Neural cell (in vitro differentiated cells): ENCODE measurements at regions not wholly inside any gene's neighbourhood (a gene's known extent, or its start where the extent isn't known, plus 50 kb on each side); places are given as distances from the start of the nearest gene placed in this dataset.
"Not testable (repeated sequence)": the region's sequence is repeated elsewhere in the genome, so short reads cannot be mapped to it uniquely, and the experiment has no call there.

Experiments used
- H2AFZ ChIP-seq: fragments of 200-600, 300-800 bp; sonication (generic), shearing (Covaris generic); 2 replicates; pipeline ENCODE4 v1.6.0; 2014; ENCODE audit warnings: low read depth, mild to moderate bottlenecking, antibody characterized with exemption, low read length, moderate library complexity
- H3F3A ChIP-seq: fragments of 200-600 bp; shearing (Covaris generic); 2 replicates; pipeline ENCODE4 v1.6.1; 2016; ENCODE audit warnings: mild to moderate bottlenecking, moderate library complexity, mixed read lengths, antibody characterized with exemption, low read length; ENCODE audit not compliant: insufficient read depth, poor library complexity, severe bottlenecking
- H3K27ac ChIP-seq: fragments of 200-600, 300-800 bp; sonication (generic), shearing (Covaris generic); 2 replicates; pipeline ENCODE4 v1.5.1; 2014; ENCODE audit warnings: mild to moderate bottlenecking, low read length, moderate library complexity
- H3K27me3 ChIP-seq: fragments of 300-800, 200-600 bp; sonication (generic), shearing (Covaris generic); 2 replicates; pipeline ENCODE4 v1.6.0; 2014; ENCODE audit warnings: mild to moderate bottlenecking, low read depth, low read length, moderate library complexity; ENCODE audit not compliant: insufficient read depth
- H3K36me3 ChIP-seq: fragments of 300-800, 200-600 bp; sonication (generic), shearing (Covaris generic); 2 replicates; pipeline ENCODE4 v1.5.1; 2014; ENCODE audit warnings: mild to moderate bottlenecking, antibody characterized with exemption, low read length, moderate library complexity; ENCODE audit not compliant: insufficient read depth
- H3K4me2 ChIP-seq: fragments of 300-800, 200-600 bp; sonication (generic), shearing (Covaris generic); 2 replicates; pipeline ENCODE4 v1.6.0; 2014; ENCODE audit warnings: mild to moderate bottlenecking, low read length
- H3K4me3 ChIP-seq: fragments of 300-800, 200-600 bp; sonication (generic), shearing (Covaris generic); 2 replicates; pipeline ENCODE4 v1.5.1; 2014; ENCODE audit warnings: mild to moderate bottlenecking, low read length, moderate library complexity
- H3K79me2 ChIP-seq: fragments of 200-600 bp; shearing (Covaris generic); replicated peaks from 2 replicates; pipeline ENCODE4 v1.6.0; 2014; ENCODE audit warnings: mild to moderate bottlenecking, low read length, moderate library complexity; ENCODE audit not compliant: insufficient read depth
- H3K9ac ChIP-seq: fragments of 300-800, 200-600 bp; sonication (generic), shearing (Covaris generic); 2 replicates; pipeline ENCODE4 v1.6.1; 2016; ENCODE audit warnings: mild to moderate bottlenecking, low read length, mixed read lengths
- H3K9me2 ChIP-seq: fragments of 200-600 bp; shearing (Covaris generic); 2 replicates; pipeline ENCODE4 v1.6.1; 2016; ENCODE audit warnings: mild to moderate bottlenecking, low read length, mixed read lengths; ENCODE audit not compliant: insufficient read depth
- H3K9me3 ChIP-seq: fragments of 200-600, 300-800 bp; sonication (generic), shearing (Covaris generic); 2 replicates; pipeline ENCODE4 v1.6.1; 2016; ENCODE audit warnings: mild to moderate bottlenecking, mixed run types, low read length, moderate library complexity, mixed read lengths
- H4K20me1 ChIP-seq: fragments of 200-600 bp; shearing (Covaris generic); 2 replicates; pipeline ENCODE4 v1.6.1; 2016; ENCODE audit warnings: mild to moderate bottlenecking, mixed run types; ENCODE audit not compliant: insufficient read depth
- EP300 ChIP-seq: fragments of 450-650 bp; conservative IDR thresholded peaks from 2 replicates; pipeline ENCODE4 v1.6.1; 2014; ENCODE audit warnings: antibody characterized with exemption, mild to moderate bottlenecking, moderate library complexity; ENCODE audit not compliant: poor library complexity, severe bottlenecking
- EZH2 ChIP-seq: fragments of 200-600, 300-800 bp; shearing (Covaris generic), sonication (generic); IDR thresholded peaks from 2 replicates; pipeline ENCODE4 v1.6.1; 2014; ENCODE audit warnings: antibody characterized with exemption, low read length, borderline replicate concordance, mild to moderate bottlenecking; ENCODE audit not compliant: insufficient read depth, poor library complexity, severe bottlenecking
- MXI1 ChIP-seq: fragments of 450-650 bp; conservative IDR thresholded peaks from 2 replicates; pipeline ENCODE4 v1.6.1; 2014; ENCODE audit warnings: antibody characterized with exemption, mild to moderate bottlenecking; ENCODE audit not compliant: poor library complexity, severe bottlenecking
- POLR2AphosphoS5 ChIP-seq: IDR thresholded peaks from 2 replicates; pipeline ENCODE4 v1.6.1; 2012
- RAD21 ChIP-seq: fragments of 450-650 bp; conservative IDR thresholded peaks from 2 replicates; pipeline ENCODE4 v1.6.1; 2014; ENCODE audit warnings: antibody characterized with exemption, mild to moderate bottlenecking, moderate library complexity
- SMC3 ChIP-seq: fragments of 450-650 bp; conservative IDR thresholded peaks from 2 replicates; pipeline ENCODE4 v1.6.1; 2014; ENCODE audit warnings: antibody characterized with exemption, mild to moderate bottlenecking, moderate library complexity; ENCODE audit not compliant: poor library complexity
- TAF1 ChIP-seq: IDR thresholded peaks from 2 replicates; pipeline ENCODE4 v1.6.1; 2012; ENCODE audit warnings: low read depth
- TF ChIP-seq, protein P1 (sequence below): fragments of 450-650 bp; IDR thresholded peaks from 2 replicates; pipeline ENCODE4 v1.5.1; 2014; ENCODE audit warnings: antibody characterized with exemption, mild to moderate bottlenecking, moderate library complexity; ENCODE audit not compliant: poor library complexity, severe bottlenecking
- TF ChIP-seq, protein P2 (sequence below): IDR thresholded peaks from 2 replicates; pipeline ENCODE4 v1.6.1; 2012; ENCODE audit warnings: borderline replicate concordance

DNA sequence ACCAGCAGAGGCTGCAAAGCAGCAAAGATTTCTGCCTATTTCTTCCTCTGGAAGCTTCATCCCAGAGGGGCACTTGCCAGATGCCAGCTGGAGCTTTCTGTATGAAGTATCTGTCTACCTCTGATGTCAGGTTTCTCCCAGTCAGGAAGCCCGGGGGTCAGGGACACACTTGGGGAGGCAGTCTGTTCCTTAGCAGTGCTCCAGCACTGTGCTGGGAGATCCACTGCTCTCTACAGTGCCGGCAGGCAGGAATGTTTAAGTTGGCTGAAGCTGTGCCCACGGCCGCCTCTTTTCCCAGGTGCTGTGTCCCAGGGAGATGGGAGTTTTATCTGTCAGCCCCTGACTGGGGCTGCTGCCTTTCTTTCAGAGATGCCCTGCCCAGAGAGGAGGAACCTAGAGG, 631.1 kb upstream of the HTR1E start:
- no peaks in the 10 kb centered on the region for H3K27me3 ChIP-seq
- no peak overlapping the region for H3K4me2 ChIP-seq
- no peak overlapping the region for H3K27ac ChIP-seq
- no peak for TF ChIP-seq MXI1
- no peak for TF ChIP-seq EP300
- TF ChIP-seq RAD21, result no peak
- TF ChIP-seq, protein P1, sequence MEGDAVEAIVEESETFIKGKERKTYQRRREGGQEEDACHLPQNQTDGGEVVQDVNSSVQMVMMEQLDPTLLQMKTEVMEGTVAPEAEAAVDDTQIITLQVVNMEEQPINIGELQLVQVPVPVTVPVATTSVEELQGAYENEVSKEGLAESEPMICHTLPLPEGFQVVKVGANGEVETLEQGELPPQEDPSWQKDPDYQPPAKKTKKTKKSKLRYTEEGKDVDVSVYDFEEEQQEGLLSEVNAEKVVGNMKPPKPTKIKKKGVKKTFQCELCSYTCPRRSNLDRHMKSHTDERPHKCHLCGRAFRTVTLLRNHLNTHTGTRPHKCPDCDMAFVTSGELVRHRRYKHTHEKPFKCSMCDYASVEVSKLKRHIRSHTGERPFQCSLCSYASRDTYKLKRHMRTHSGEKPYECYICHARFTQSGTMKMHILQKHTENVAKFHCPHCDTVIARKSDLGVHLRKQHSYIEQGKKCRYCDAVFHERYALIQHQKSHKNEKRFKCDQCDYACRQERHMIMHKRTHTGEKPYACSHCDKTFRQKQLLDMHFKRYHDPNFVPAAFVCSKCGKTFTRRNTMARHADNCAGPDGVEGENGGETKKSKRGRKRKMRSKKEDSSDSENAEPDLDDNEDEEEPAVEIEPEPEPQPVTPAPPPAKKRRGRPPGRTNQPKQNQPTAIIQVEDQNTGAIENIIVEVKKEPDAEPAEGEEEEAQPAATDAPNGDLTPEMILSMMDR, result no peak
- no peak for TF ChIP-seq POLR2AphosphoS5
- TF ChIP-seq EZH2, result no peak
- TF ChIP-seq, protein P2, sequence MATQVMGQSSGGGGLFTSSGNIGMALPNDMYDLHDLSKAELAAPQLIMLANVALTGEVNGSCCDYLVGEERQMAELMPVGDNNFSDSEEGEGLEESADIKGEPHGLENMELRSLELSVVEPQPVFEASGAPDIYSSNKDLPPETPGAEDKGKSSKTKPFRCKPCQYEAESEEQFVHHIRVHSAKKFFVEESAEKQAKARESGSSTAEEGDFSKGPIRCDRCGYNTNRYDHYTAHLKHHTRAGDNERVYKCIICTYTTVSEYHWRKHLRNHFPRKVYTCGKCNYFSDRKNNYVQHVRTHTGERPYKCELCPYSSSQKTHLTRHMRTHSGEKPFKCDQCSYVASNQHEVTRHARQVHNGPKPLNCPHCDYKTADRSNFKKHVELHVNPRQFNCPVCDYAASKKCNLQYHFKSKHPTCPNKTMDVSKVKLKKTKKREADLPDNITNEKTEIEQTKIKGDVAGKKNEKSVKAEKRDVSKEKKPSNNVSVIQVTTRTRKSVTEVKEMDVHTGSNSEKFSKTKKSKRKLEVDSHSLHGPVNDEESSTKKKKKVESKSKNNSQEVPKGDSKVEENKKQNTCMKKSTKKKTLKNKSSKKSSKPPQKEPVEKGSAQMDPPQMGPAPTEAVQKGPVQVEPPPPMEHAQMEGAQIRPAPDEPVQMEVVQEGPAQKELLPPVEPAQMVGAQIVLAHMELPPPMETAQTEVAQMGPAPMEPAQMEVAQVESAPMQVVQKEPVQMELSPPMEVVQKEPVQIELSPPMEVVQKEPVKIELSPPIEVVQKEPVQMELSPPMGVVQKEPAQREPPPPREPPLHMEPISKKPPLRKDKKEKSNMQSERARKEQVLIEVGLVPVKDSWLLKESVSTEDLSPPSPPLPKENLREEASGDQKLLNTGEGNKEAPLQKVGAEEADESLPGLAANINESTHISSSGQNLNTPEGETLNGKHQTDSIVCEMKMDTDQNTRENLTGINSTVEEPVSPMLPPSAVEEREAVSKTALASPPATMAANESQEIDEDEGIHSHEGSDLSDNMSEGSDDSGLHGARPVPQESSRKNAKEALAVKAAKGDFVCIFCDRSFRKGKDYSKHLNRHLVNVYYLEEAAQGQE, result no peak
- no peak for TF ChIP-seq TAF1
- TF ChIP-seq SMC3, result no peak
- H3K4me3 ChIP-seq, result no peak overlapping the region
- no peaks in the 10 kb centered on the region for H3F3A ChIP-seq
- no peaks in the 10 kb centered on the region for H4K20me1 ChIP-seq
- H3K9me3 ChIP-seq, result no peaks in the 10 kb centered on the region
- H3K9ac ChIP-seq, result no peak overlapping the region
- H3K79me2 ChIP-seq, result no peaks in the 10 kb centered on the region
- H2AFZ ChIP-seq, result no peak overlapping the region
- no peaks in the 10 kb centered on the region for H3K36me3 ChIP-seq
- H3K9me2 ChIP-seq, result no peaks in the 10 kb centered on the region

DNA sequence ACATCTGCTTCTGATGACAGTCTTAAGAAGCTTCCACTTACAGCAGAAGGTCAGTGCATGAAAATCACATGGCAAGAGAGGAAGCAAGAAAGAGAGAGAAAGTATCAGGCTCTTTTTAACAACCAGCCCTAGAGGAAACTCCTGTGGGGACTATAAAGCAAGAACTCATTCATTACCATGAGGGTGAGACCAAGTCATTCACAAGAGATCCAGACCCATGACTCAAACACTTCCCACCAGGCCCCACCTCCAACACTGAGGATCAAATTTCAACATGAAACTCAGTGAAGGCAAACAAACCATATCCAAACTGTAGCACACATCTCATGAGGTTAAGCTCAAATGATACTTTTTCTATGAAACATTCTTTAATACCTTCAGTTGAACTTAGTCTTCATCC, 643.2 kb upstream of the SYNCRIP start:
- H3K4me3 ChIP-seq, result no peak overlapping the region
- H3K27me3 ChIP-seq, result no peaks in the 10 kb centered on the region
- H3F3A ChIP-seq, result no peaks in the 10 kb centered on the region
- no peaks in the 10 kb centered on the region for H3K79me2 ChIP-seq
- H3K27ac ChIP-seq, result no peak overlapping the region
- H4K20me1 ChIP-seq, result no peaks in the 10 kb centered on the region
- no peak overlapping the region for H2AFZ ChIP-seq
- no peak overlapping the region for H3K4me2 ChIP-seq
- H3K36me3 ChIP-seq, result no peaks in the 10 kb centered on the region
- H3K9me3 ChIP-seq, result no peaks in the 10 kb centered on the region
- TF ChIP-seq MXI1, result no peak
- TF ChIP-seq, protein P2, result no peak
- TF ChIP-seq RAD21, result no peak
- TF ChIP-seq POLR2AphosphoS5, result no peak
- TF ChIP-seq SMC3, result no peak
- no peak for TF ChIP-seq EP300
- TF ChIP-seq, protein P1, result no peak
- TF ChIP-seq EZH2, result no peak
- TF ChIP-seq TAF1, result no peak
- no peaks in the 10 kb centered on the region for H3K9me2 ChIP-seq
- H3K9ac ChIP-seq, result no peak overlapping the region

DNA sequence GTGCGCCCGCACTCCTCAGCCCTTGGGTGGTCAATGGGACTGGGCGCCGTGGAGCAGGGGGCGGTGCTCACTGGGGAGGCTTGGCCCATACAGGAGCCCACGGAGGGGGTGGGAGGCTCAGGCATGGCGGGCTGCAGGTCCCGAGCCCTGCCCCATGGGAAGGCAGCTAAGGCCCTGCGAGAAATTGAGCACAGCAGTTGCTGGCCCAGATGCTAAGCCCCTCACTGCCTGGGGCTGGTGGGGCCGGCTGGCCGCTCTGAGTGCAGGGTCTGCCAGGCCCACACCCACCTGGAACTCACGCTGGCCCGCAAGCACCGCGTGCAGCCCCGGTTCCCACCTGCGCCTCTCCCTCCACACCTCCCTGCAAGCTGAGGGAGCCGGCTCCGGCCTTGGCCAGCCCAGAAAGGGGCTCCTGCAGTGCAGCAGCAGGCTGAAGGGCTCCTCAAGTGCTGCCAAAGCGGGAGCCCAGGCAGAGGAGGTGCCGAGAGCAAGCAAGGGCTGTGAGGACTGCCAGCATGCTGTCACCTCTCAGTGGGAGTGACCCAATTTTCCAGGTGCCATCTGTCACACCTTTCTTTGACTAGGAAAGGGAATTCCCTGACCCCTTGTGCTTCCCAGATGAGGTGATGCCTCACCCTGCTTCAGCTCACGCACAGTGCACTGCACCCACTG, 642.3 kb upstream of the SYNCRIP start:
- H3K36me3 ChIP-seq, H3K27ac ChIP-seq, H3K9me3 ChIP-seq, H3K79me2 ChIP-seq, H4K20me1 ChIP-seq, H2AFZ ChIP-seq, H3K9ac ChIP-seq, H3K27me3 ChIP-seq, H3F3A ChIP-seq, H3K4me3 ChIP-seq, H3K9me2 ChIP-seq, H3K4me2 ChIP-seq: not testable (repeated sequence)
